Endodermal cell (in vitro differentiated cells): ENCODE measurements at regions not wholly inside any gene's neighbourhood (a gene's known extent, or its start where the extent isn't known, plus 50 kb on each side); places are given as distances from the start of the nearest gene placed in this dataset.
"Not testable (repeated sequence)": the region's sequence is repeated elsewhere in the genome, so short reads cannot be mapped to it uniquely, and the experiment has no call there.

Source experiments
- DNase-seq: peaks from one replicate; pipeline ENCODE4 v3.0.0-alpha.2; 2017
- H3K27ac ChIP-seq: 2 replicates; pipeline ENCODE4 v1.5.1; 2013; ENCODE audit warnings: mild to moderate bottlenecking, low read depth, low read length, moderate library complexity
- H3K27me3 ChIP-seq: 2 replicates; pipeline ENCODE4 v1.6.1; 2013; ENCODE audit warnings: mild to moderate bottlenecking, low read length, moderate library complexity; ENCODE audit not compliant: insufficient read depth, control insufficient read depth, poor library complexity, severe bottlenecking
- H3K36me3 ChIP-seq: 2 replicates; pipeline ENCODE4 v1.7.0; 2013; ENCODE audit warnings: mild to moderate bottlenecking, low read length, moderate library complexity; ENCODE audit not compliant: control insufficient read depth, insufficient read depth
- H3K4me1 ChIP-seq: one replicate; pipeline ENCODE4 v1.7.0; 2013; ENCODE audit warnings: low read length; ENCODE audit not compliant: control insufficient read depth, insufficient read depth
- H3K4me3 ChIP-seq: 2 replicates; pipeline ENCODE4 v1.5.1; 2013; ENCODE audit warnings: mild to moderate bottlenecking, low read length, moderate library complexity
- H3K9ac ChIP-seq: 2 replicates; pipeline ENCODE4 v1.6.1; 2013; ENCODE audit warnings: mild to moderate bottlenecking, low read length, moderate library complexity; ENCODE audit not compliant: poor library complexity, severe bottlenecking; ENCODE audit errors: extremely low read depth
- H3K9me3 ChIP-seq: 2 replicates; pipeline ENCODE4 v1.6.1; 2013; ENCODE audit warnings: mild to moderate bottlenecking, low read length, moderate library complexity; ENCODE audit not compliant: control insufficient read depth
- H3K27ac Mint-ChIP-seq: 2 replicates; pipeline ENCODE4 v1.8.0; 2020; ENCODE audit warnings: mixed read lengths
- H3K27me3 Mint-ChIP-seq: 2 replicates; pipeline ENCODE4 v1.8.0; 2021; ENCODE audit warnings: mild to moderate bottlenecking, mixed read lengths; ENCODE audit not compliant: insufficient read depth
- H3K36me3 Mint-ChIP-seq: 2 replicates; pipeline ENCODE4 v1.8.0; 2020; ENCODE audit warnings: low read depth, mixed read lengths
- H3K4me1 Mint-ChIP-seq: 2 replicates; pipeline ENCODE4 v1.8.0; 2020; ENCODE audit warnings: mixed read lengths
- H3K4me3 Mint-ChIP-seq: 2 replicates; pipeline ENCODE4 v1.8.0; 2020; ENCODE audit warnings: mild to moderate bottlenecking, moderate library complexity, mixed read lengths
- H3K9me3 Mint-ChIP-seq: 2 replicates; pipeline ENCODE4 v1.8.0; 2020; ENCODE audit warnings: mild to moderate bottlenecking, mixed read lengths
- WGBS, 2 experiments: methylation state at CpG; one replicate each; pipeline versions ENCODE4 v1.1.5 to v1.1.7; 2013; ENCODE audit warnings: missing lambda C conversion rate in 2 of 2, mixed read lengths in 1 of 2; ENCODE audit not compliant: insufficient coverage in 1 of 2, insufficient read length in 1 of 2; 5-methylcytosine and 5-hydroxymethylcytosine counted together
- TF ChIP-seq, protein P1 (sequence below): fragments of 200-600 bp; sonication (generic); conservative IDR thresholded peaks from 2 replicates; pipeline ENCODE4 v1.5.0; 2021; ENCODE audit warnings: antibody characterized with exemption, mild to moderate bottlenecking

- Histone ChIP-seq H3K4me3 (no peak overlapping the region), H3K27ac (no peak overlapping the region), H3K36me3 (no peaks in the 10 kb centered on the region), H3K9ac (no peak overlapping the region), H3K4me1 (peaks cover 7% of the 10 kb centered on the region), H3K27me3 (no peaks in the 10 kb centered on the region), H3K9me3 (peaks cover 11% of the 10 kb centered on the region)
- peaks cover 7% of the 10 kb centered on the region for H3K9me3 Mint-ChIP-seq
- peak; percentile 56 for DNase-seq
- no peak overlapping the region for H3K4me3 Mint-ChIP-seq
- WGBS, 2 experiments: 81% methylated on average over 3 of the region's 3 CpGs; no CpG with 5 or more reads in 1 of the 2 experiments
- TF ChIP-seq, protein P1, sequence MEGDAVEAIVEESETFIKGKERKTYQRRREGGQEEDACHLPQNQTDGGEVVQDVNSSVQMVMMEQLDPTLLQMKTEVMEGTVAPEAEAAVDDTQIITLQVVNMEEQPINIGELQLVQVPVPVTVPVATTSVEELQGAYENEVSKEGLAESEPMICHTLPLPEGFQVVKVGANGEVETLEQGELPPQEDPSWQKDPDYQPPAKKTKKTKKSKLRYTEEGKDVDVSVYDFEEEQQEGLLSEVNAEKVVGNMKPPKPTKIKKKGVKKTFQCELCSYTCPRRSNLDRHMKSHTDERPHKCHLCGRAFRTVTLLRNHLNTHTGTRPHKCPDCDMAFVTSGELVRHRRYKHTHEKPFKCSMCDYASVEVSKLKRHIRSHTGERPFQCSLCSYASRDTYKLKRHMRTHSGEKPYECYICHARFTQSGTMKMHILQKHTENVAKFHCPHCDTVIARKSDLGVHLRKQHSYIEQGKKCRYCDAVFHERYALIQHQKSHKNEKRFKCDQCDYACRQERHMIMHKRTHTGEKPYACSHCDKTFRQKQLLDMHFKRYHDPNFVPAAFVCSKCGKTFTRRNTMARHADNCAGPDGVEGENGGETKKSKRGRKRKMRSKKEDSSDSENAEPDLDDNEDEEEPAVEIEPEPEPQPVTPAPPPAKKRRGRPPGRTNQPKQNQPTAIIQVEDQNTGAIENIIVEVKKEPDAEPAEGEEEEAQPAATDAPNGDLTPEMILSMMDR: peak; percentile 18
- no peak overlapping the region for H3K27ac Mint-ChIP-seq
- no peaks in the 10 kb centered on the region for H3K27me3 Mint-ChIP-seq
- peaks cover 10% of the 10 kb centered on the region for H3K36me3 Mint-ChIP-seq
- H3K4me1 Mint-ChIP-seq: peaks cover 9% of the 10 kb centered on the region
These were observed 112.3 kb upstream of the PRDX6 start for GRCh38 chr1:173364827-173365226.

DNA sequence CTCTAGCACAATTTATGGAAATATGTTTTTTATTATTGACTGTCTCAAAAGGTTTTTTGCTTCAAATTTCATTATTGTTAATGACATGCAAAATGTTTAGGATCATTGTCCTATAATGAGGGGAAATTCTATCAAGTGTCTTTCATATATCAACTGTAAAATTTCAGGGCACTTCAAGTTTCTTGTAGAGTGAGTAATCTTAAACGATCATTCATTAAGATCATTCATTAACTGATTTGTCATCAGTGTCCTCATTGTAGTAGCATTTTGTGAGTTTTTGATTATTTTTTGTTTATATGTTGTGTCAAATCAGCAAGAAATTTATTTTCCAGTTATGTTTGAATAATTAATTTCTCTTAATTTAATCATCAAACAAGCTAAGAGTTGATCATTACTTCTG, 111.8 kb upstream of the PRDX6 start:
- TF ChIP-seq, protein P1: no peak
- H3K4me3 Mint-ChIP-seq: no peak overlapping the region
- Histone ChIP-seq H3K9me3 (peaks cover 11% of the 10 kb centered on the region), H3K4me1 (peaks cover 7% of the 10 kb centered on the region), H3K27me3 (no peaks in the 10 kb centered on the region), H3K4me3 (no peak overlapping the region), H3K9ac (no peak overlapping the region), H3K27ac (no peak overlapping the region), H3K36me3 (no peaks in the 10 kb centered on the region)
- peaks cover 14% of the 10 kb centered on the region for H3K4me1 Mint-ChIP-seq
- no peak for DNase-seq
- no peaks in the 10 kb centered on the region for H3K27me3 Mint-ChIP-seq
- peaks cover 10% of the 10 kb centered on the region for H3K36me3 Mint-ChIP-seq
- no CpG with 5 or more reads among the region's 1 CpG for WGBS, 2 experiments
- H3K27ac Mint-ChIP-seq: no peak overlapping the region
- H3K9me3 Mint-ChIP-seq: peaks cover 7% of the 10 kb centered on the region

GRCh38 chr1:173367136-173367535, 110.0 kb upstream of the PRDX6 start:
- Mint-ChIP-seq H3K4me3 (no peak overlapping the region), H3K27me3 (no peaks in the 10 kb centered on the region), H3K9me3 (peaks cover 7% of the 10 kb centered on the region), H3K36me3 (peaks cover 10% of the 10 kb centered on the region), H3K4me1 (peaks cover 16% of the 10 kb centered on the region), H3K27ac (no peak overlapping the region)
- H3K9ac ChIP-seq: no peak overlapping the region
- H3K9me3 ChIP-seq: peaks cover 11% of the 10 kb centered on the region
- H3K36me3 ChIP-seq: no peaks in the 10 kb centered on the region
- H3K27me3 ChIP-seq: no peaks in the 10 kb centered on the region
- TF ChIP-seq, protein P1: no peak
- no peak for DNase-seq
- 92 to 100% methylated on average over 5 to 6 of the region's 6 CpGs for WGBS, 2 experiments
- no peak overlapping the region for H3K27ac ChIP-seq
- H3K4me1 ChIP-seq: peaks cover 7% of the 10 kb centered on the region
- no peak overlapping the region for H3K4me3 ChIP-seq

- H3K4me1 Mint-ChIP-seq: peaks cover 11% of the 10 kb centered on the region
- H3K27ac Mint-ChIP-seq, H3K27me3 Mint-ChIP-seq, H3K9ac ChIP-seq, DNase-seq, H3K4me3 Mint-ChIP-seq, H3K36me3 ChIP-seq, H3K27me3 ChIP-seq, H3K27ac ChIP-seq, H3K4me3 ChIP-seq, H3K4me1 ChIP-seq: not testable (repeated sequence)
- WGBS, 2 experiments: 82% methylated on average over 3 of the region's 3 CpGs; no CpG with 5 or more reads in 1 of the 2 experiments
- H3K36me3 Mint-ChIP-seq: peaks cover 16% of the 10 kb centered on the region
- peaks cover 26% of the 10 kb centered on the region for H3K9me3 ChIP-seq
- peaks cover 16% of the 10 kb centered on the region for H3K9me3 Mint-ChIP-seq
These were observed 106.5 kb upstream of the PRDX6 start for GRCh38 chr1:173370586-173370985.

DNA sequence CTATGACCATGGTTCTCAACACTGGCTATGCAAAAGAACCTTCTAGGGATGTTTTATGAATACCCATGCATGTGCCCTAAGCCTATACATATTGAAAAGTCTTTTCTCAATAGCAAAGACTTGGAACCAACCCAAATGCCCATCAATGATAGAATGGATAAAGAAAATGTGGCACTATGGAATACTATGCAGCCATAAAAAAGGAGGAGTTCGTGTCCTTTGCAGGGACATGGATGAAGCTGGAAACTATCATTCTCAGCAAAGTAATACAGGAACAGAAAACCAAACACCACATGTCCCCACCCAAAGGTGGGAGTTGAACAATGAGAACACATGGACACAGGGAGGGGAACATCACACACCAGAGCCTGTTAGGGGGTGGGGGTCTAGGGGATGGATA, 101.1 kb upstream of the PRDX6 start:
- Mint-ChIP-seq H3K36me3 (peaks cover 21% of the 10 kb centered on the region), H3K9me3 (peaks cover 33% of the 10 kb centered on the region)
- 100% methylated on average over 1 of the region's 1 CpG; no CpG with 5 or more reads in 1 of the 2 experiments for WGBS, 2 experiments
- not testable (repeated sequence) for H3K27ac ChIP-seq, H3K27me3 Mint-ChIP-seq, H3K27ac Mint-ChIP-seq, H3K36me3 ChIP-seq, H3K4me1 Mint-ChIP-seq, H3K9ac ChIP-seq, DNase-seq, H3K27me3 ChIP-seq, H3K4me3 Mint-ChIP-seq, H3K4me1 ChIP-seq
- Histone ChIP-seq H3K4me3 (peak overlapping the region; percentile 52), H3K9me3 (peaks cover 35% of the 10 kb centered on the region)
